Activated T-helper 1 cell treated with anti-CD3 and anti-CD28 coated beads, Interleukin-2, amount 50 U/mL, for 16 hours (primary cell): ENCODE measurements at regions not wholly inside any gene's neighbourhood (a gene's known extent, or its start where the extent isn't known, plus 50 kb on each side); places are given as distances from the start of the nearest gene placed in this dataset.

Experiments used
- DNase-seq, 2 donors: peaks; one replicate each; pipeline ENCODE4 v3.0.0-alpha.2; 2020; ENCODE audit warnings: low read depth in 1 of 2, low spot score in 1 of 2

GRCh38 chr9:105144076-105144475 is 100.4 kb upstream of the SLC44A1 start:
- no peak for DNase-seq

DNA sequence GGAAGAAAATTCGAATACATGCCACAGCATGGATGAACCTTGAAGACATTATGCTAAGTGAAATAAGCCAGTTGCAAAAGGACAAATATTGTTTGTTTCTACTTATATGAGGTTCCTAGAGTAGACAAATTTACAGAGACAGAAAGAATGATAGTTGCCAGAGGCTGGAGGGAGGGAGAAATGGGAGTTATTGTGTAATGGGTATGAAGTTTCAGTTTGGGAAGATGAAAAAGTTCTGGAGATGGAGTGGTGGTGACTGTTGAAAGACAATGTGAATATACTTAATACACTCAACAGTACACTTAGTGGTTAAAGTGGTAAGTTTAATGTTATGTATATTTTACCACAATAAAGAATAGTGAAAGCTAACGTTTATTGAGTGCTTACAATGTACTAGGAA is 99.6 kb upstream of the SLC44A1 start:
- no peak for DNase-seq

GRCh38 chr9:105146677-105147076 is 97.8 kb upstream of the SLC44A1 start:
- DNase-seq = no peak

DNA sequence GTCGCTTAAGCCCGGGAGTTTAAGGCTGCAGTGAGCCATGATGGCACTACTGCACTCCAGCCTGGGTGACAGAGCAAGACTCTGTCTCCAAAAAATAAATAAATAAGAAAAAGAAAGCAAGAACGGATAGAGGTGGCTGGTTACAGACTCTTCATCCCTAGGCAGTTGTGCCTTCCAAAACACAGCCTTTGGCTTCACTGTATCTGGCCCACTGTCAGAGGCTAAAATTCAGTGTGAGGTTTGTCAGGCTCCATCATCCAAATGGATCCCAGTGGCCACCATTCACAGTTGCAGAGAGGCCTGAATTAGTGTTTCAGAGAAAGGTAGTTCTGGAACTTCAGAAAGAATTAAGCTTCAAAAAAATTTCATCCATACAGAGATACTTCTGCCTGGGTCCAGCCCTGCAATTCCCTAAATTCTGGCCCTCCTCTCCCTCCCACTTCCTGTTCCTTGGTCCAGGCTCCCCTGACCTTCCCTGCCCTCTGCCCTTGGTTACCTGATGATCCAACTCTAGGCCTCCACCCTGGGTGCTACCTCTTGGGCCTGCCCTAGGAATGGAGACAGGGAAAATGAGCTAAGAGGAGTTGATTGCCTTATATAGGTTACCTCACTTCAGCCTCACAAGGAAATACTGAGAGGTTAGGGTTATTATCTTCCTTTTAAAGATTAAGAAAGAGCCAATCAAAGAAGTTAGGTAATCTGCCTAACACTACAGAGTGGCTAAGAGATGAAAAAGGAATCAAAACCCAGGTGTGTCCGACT is 97.2 kb upstream of the SLC44A1 start:
- no peak for DNase-seq

DNA sequence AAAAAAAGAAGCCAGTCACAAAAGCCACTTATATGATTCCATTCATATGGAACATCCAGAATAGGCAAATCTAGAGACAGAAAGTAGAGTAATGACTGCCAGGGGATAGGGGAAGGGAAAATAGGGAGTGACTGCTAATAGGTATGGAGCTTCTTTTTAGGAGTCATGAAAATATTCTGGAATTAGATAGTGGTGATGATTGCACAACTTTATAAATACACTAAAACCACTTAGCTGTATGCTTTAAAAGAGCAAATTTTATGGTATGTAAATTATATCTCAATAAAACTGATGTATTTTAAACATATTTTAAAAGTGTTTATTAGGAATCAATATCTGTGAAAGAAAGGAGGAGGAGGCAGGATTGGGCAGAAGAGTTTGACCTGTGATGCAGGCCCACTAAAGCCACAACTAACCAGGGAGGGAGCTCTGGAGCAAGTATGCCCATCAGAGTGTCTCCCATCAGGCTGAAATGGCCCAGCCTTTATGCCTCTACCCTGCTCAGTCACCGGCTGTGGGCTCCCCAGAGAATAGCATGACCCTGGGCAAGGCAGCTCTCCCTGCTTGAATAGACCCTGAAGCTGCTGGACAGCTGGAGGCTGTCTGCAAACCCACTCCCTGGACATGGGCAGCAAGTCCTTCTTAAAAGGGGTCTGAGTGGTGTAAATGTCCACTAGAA is 96.0 kb upstream of the SLC44A1 start:
- no peak for DNase-seq

GRCh38 chr9:105150991-105151685 is 93.3 kb upstream of the SLC44A1 start:
- DNase-seq = no peak

- DNase-seq = no peak
Observed at GRCh38 chr9:105151686-105151995, 92.8 kb upstream of the SLC44A1 start.

GRCh38 chr9:105154723-105155191 is 89.7 kb upstream of the SLC44A1 start:
- DNase-seq = no peak

- no peak for DNase-seq
Observed at GRCh38 chr9:105157171-105157583, 87.3 kb upstream of the SLC44A1 start.

GRCh38 chr9:105158020-105158419 is 86.4 kb upstream of the SLC44A1 start:
- DNase-seq = no peak

DNA sequence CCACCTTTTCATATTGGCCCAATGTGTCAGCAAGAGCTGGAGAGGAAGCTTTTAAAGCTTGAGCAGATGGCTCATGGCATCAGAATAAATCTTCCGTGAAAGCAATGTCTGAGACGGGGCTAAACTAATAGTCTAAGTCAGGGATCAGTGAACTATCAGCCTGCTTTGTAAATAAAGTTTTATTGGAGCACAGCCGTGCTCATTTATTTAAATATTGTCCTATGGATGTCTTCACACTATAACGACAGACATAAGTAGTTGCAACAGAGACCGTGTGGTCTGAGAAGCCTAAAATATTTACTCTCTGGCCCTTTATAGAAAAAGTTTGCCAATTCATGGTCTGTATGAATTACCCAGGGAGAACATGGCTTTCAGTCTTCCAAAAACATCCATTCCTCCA is 85.6 kb upstream of the SLC44A1 start:
- no peak for DNase-seq

DNA sequence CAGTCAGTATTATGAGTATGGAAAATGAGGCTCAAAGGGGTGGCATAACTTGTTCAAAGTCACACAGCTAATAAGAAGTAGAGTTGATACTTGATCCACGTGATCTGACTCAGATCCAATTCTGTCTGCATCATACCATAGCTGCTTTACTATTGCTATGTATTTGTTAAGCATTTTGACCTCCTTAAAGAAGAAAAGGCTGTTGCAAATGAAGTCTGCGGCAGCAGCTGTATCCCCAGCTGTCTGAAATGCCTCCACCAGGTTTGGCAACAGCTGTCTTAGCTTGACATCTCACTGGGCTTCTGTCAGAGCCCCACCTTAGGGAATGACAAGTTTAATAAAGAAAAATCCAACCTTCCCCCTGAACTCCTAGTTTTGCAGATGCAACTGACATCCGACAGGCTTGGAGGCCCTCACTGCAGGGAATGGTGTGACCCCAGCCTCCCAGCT is 75.6 kb upstream of the SLC44A1 start:
- no peak for DNase-seq

DNA sequence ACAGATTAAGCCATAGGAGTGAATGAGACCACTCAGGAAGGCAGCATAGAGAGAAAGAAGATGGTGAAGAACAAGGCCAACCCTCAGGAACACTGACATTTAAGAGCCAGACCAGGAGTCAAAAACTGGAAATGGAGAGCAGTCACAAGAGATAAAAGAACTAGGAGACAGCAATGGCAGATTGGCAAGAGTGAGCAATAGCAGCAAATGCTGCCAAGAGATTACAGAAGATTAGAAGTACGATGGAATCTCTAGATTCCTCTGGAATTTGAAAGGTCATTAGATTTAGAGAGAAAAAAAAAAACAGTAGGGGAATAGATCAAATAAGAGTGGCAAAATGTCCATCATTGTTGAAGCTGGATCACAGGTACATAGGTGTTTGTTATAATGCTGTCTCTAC is 73.4 kb upstream of the SLC44A1 start:
- no peak for DNase-seq

DNA sequence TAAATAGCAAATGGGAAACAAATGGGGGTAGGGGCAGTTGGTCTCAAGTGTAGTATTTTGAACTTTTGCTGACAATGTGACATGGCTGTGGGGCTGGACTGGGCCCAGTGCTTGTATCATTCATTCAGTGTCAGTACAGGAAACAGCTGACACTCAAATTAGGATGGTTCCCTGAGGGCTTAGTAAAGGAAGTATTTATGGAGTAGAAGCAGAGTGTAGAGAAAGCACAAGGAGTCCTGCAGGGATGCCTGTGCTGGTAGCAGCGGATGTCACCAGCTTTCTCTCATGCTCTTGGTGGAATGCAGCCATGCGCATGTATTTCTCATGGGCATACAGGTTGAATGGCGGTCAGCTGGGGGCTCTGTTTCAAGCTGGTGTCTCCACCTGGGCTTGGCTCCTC is 72.9 kb upstream of the SLC44A1 start:
- DNase-seq = no peak

- no peak for DNase-seq
Observed at GRCh38 chr9:105172436-105172835, 72.0 kb upstream of the SLC44A1 start.

- DNase-seq = no peak
Observed at GRCh38 chr9:105173306-105173705, 71.1 kb upstream of the SLC44A1 start.

- no peak for DNase-seq
Observed at GRCh38 chr9:105173826-105174225, 70.6 kb upstream of the SLC44A1 start.

DNA sequence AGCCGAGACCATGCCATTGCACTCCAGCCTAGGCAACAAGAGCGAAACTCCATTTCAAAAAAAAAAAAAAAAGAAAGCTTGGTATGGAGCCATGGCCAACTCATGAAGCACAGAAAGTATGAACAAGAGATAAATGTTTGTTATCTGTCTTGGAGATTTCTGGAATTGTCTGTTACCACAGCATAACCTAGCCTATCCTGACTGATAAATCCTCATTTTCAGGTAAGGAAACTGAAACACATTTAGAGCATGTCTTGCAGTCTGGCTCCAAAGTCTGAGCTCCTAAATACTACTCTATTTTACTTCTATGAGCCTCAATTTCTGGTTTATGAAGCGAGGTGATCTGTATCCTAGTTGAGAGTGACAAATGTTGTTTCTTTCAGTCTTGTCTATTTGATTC is 68.3 kb upstream of the SLC44A1 start:
- DNase-seq = no peak

DNA sequence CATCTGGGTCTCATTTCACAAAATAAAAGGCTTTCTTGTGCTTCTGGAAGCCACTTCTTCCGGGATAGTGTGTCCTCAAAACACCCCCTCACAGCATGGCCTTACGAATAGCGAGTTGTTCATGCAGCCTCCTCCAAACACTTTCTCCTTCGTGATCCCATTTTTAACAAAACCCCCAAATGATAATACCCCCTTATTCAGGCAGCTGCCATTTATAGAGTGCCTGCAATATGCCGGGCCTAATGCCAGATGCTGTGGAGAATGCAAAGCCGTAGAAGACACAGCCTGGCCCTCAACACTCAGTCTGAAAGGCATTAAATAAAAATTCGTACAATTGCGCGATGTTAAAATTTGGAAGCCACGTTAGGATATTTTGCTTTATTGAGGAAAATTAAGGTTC is 66.4 kb upstream of the SLC44A1 start:
- no peak for DNase-seq

GRCh38 chr9:105187781-105188180 is 56.7 kb upstream of the SLC44A1 start:
- DNase-seq = no peak

- DNase-seq = no peak
Observed at GRCh38 chr9:105188746-105189145, 55.7 kb upstream of the SLC44A1 start.

DNA sequence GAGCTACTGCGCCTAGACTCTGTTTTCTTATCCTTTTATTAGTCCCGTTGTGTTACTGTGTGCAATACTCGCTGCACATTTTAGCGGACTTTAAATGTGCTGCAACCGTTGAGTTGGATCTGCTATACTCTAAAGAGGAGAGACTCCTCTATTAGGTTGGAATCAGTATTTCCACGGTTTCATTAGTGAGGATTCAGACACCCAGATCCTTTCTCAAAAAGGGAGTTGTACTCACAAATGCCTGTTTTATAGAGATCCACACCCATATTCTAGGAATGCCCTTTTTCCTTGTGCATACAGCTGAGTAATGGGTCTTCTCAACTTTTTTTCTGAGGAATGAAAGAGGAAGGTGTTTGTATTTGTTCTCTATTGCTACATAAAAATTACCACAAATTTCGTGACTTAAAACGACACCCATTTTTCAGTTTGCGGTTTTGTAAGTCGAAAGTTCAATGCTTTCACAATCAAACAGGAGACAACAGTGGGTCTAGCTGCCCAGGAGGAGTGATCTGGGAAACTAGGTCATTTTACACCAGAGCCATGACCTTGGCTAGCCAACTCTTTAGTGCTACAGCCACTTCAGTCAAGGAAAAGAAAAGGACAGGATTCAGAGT is 52.8 kb upstream of the SLC44A1 start:
- no peak for DNase-seq
